ENCODE measurements at regions not wholly inside any gene's neighbourhood (a gene's known extent, or its start where the extent isn't known, plus 50 kb on each side); places are given as distances from the start of the nearest gene placed in this dataset.

DNA sequence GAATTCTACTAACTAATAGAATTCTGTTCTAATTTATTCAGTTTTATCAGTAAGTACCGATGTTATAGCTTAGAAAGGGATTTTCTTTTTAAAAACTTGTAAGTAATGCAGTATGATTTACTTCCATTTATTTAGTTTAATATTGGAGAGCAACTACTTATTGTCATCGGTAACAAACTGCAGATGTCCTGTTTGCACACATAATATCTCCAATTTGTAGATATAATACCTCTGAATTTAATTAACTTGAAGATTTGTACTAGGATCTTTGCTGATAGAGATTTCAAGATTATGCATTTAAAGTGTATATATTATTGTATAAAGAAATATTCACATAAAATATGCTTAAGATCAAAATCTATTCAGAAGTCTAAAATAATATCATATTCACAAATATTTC is 356.7 kb downstream of the PCDH17 start:
- ATAC-seq, result no peak
- no peak for TF ChIP-seq BACH2 (CRISPR knock-in tag; IDR thresholded peaks at IDR 0.05; ENCODE audit: borderline replicate concordance)
- TF ChIP-seq ISL1 (CRISPR knock-in tag; IDR thresholded peaks at IDR 0.05), result peak; percentile 66
- TF ChIP-seq TCF4 (CRISPR knock-in tag; IDR thresholded peaks at IDR 0.05; ENCODE audit: borderline replicate concordance), result peak; percentile 59

DNA sequence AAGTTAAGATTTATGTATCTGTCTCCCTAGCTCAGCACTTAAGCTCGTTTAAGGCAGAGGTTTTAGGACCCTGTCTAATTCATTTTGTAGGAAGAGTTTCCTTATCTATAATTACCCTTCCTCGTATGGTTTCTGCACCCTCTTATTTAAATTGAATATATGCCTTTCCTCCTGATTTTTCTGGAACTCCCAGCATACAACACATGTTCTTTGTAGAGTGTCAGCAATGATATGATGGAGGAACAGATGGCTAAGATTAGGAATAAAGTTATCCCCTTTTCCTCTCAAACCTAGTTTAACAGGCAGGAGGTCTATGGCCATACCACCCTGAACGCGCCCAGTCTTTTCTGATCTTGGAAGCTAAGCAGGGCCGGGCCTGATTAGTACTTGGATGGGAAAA is 359.5 kb downstream of the PCDH17 start:
- TF ChIP-seq CSDC2 (CRISPR knock-in tag; IDR thresholded peaks at IDR 0.05), result no peak
- no peak for TF ChIP-seq ZNF8 (CRISPR knock-in tag; IDR thresholded peaks at IDR 0.05)
- TF ChIP-seq TCF4 (CRISPR knock-in tag; IDR thresholded peaks at IDR 0.05; ENCODE audit: borderline replicate concordance), result no peak
- TF ChIP-seq RARB (CRISPR knock-in tag; IDR thresholded peaks at IDR 0.05), result no peak
- ATAC-seq, result no peak

DNA sequence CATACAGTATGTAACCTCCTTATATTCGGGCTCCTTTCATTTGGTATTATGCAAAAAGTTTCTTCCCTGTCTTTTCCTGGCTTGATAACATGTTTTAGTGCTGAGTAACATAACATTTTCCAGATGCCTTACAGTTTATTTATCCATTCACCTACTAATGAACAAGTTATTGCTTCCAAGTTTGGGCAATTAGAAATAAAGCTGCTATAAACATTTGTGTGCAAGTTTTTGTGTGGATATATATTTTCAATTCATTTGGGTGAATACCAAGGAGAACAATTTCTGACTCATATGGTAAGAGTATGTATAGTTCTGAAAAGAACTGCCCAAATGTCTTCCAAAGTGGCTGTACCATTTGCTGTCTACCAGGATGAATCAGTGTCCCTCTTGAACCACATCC is 360.9 kb downstream of the PCDH17 start:
- no peak for ATAC-seq
- TF ChIP-seq ZNF70 (CRISPR knock-in tag; IDR thresholded peaks at IDR 0.05), result 0 out of 2 replicates have a peak, but pooled peaks have one; percentile 39
- TF ChIP-seq, protein P1, sequence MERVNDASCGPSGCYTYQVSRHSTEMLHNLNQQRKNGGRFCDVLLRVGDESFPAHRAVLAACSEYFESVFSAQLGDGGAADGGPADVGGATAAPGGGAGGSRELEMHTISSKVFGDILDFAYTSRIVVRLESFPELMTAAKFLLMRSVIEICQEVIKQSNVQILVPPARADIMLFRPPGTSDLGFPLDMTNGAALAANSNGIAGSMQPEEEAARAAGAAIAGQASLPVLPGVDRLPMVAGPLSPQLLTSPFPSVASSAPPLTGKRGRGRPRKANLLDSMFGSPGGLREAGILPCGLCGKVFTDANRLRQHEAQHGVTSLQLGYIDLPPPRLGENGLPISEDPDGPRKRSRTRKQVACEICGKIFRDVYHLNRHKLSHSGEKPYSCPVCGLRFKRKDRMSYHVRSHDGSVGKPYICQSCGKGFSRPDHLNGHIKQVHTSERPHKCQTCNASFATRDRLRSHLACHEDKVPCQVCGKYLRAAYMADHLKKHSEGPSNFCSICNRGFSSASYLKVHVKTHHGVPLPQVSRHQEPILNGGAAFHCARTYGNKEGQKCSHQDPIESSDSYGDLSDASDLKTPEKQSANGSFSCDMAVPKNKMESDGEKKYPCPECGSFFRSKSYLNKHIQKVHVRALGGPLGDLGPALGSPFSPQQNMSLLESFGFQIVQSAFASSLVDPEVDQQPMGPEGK (CRISPR knock-in tag; IDR thresholded peaks at IDR 0.05; ENCODE audit: borderline replicate concordance), result no peak

DNA sequence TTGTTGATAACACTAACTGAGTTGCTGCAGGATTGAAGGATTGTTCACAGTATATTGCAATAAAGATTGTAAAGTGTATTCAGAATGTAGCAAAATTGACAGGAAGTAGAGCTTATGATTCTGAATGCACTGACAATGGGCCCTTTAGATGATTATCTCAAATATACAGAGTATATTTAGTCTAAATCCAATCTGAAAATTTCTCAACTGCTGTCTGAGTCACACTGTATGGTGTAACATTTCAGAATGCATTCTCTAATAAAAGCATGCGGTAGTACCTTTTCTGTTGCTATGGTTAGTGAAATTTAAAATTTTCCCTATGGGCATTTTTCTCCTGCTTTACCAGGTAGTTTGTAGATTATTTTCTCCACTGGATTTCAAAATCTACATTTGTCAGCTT is 365.2 kb downstream of the PCDH17 start:
- TF ChIP-seq, protein P2, sequence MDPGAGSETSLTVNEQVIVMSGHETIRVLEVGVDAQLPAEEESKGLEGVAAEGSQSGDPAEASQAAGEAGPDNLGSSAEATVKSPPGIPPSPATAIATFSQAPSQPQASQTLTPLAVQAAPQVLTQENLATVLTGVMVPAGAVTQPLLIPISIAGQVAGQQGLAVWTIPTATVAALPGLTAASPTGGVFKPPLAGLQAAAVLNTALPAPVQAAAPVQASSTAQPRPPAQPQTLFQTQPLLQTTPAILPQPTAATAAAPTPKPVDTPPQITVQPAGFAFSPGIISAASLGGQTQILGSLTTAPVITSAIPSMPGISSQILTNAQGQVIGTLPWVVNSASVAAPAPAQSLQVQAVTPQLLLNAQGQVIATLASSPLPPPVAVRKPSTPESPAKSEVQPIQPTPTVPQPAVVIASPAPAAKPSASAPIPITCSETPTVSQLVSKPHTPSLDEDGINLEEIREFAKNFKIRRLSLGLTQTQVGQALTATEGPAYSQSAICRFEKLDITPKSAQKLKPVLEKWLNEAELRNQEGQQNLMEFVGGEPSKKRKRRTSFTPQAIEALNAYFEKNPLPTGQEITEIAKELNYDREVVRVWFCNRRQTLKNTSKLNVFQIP (CRISPR knock-in tag; IDR thresholded peaks at IDR 0.05; ENCODE audit: borderline replicate concordance, low read depth), result no peak
- TF ChIP-seq, protein P1 (CRISPR knock-in tag; IDR thresholded peaks at IDR 0.05; ENCODE audit: borderline replicate concordance), result no peak
- TF ChIP-seq ZNF8 (CRISPR knock-in tag; IDR thresholded peaks at IDR 0.05) (no peak), ISL1 (CRISPR knock-in tag; IDR thresholded peaks at IDR 0.05) (peak; percentile 41)
- ATAC-seq, result peak; percentile 61

DNA sequence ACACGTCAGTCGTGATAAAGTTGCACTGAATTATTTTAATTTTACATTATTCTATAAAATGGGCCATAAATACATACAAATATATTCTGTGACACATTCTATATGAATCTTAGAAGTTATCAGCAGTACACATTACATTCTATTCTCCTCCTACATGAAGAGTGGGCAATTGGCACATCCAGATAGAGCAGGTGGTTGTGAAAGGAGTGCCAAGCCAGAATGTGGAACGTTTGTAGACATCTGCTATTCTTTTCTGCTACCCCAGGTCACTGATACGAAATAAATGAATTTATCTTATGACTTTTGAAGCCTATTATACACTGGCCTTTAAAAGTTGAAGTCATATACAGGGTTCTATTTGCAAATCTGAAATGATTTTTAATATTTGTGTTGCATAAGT is 373.2 kb downstream of the PCDH17 start:
- ATAC-seq, result no peak
- TF ChIP-seq RARB (CRISPR knock-in tag; IDR thresholded peaks at IDR 0.05), result no peak
- TF ChIP-seq, protein P1 (CRISPR knock-in tag; IDR thresholded peaks at IDR 0.05; ENCODE audit: borderline replicate concordance), result no peak
- TF ChIP-seq TCF4 (CRISPR knock-in tag; IDR thresholded peaks at IDR 0.05; ENCODE audit: borderline replicate concordance), result no peak
- no peak for TF ChIP-seq ESRRG (CRISPR knock-in tag; IDR thresholded peaks at IDR 0.05)
- TF ChIP-seq ZNF8 (CRISPR knock-in tag; IDR thresholded peaks at IDR 0.05), result no peak
- TF ChIP-seq ZC3H10 (CRISPR knock-in tag; IDR thresholded peaks at IDR 0.05), result no peak
- no peak for TF ChIP-seq OSR1 (CRISPR knock-in tag; IDR thresholded peaks at IDR 0.05)
- no peak for TF ChIP-seq PPARA (CRISPR knock-in tag; IDR thresholded peaks at IDR 0.05; ENCODE audit: borderline replicate concordance)
- no peak for TF ChIP-seq ISL1 (CRISPR knock-in tag; IDR thresholded peaks at IDR 0.05)
- TF ChIP-seq, protein P3, sequence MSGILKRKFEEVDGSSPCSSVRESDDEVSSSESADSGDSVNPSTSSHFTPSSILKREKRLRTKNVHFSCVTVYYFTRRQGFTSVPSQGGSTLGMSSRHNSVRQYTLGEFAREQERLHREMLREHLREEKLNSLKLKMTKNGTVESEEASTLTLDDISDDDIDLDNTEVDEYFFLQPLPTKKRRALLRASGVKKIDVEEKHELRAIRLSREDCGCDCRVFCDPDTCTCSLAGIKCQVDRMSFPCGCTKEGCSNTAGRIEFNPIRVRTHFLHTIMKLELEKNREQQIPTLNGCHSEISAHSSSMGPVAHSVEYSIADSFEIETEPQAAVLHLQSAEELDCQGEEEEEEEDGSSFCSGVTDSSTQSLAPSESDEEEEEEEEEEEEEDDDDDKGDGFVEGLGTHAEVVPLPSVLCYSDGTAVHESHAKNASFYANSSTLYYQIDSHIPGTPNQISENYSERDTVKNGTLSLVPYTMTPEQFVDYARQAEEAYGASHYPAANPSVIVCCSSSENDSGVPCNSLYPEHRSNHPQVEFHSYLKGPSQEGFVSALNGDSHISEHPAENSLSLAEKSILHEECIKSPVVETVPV (CRISPR knock-in tag; IDR thresholded peaks at IDR 0.05), result no peak
- TF ChIP-seq CSDC2 (CRISPR knock-in tag; IDR thresholded peaks at IDR 0.05), result no peak
- TF ChIP-seq, protein P4, sequence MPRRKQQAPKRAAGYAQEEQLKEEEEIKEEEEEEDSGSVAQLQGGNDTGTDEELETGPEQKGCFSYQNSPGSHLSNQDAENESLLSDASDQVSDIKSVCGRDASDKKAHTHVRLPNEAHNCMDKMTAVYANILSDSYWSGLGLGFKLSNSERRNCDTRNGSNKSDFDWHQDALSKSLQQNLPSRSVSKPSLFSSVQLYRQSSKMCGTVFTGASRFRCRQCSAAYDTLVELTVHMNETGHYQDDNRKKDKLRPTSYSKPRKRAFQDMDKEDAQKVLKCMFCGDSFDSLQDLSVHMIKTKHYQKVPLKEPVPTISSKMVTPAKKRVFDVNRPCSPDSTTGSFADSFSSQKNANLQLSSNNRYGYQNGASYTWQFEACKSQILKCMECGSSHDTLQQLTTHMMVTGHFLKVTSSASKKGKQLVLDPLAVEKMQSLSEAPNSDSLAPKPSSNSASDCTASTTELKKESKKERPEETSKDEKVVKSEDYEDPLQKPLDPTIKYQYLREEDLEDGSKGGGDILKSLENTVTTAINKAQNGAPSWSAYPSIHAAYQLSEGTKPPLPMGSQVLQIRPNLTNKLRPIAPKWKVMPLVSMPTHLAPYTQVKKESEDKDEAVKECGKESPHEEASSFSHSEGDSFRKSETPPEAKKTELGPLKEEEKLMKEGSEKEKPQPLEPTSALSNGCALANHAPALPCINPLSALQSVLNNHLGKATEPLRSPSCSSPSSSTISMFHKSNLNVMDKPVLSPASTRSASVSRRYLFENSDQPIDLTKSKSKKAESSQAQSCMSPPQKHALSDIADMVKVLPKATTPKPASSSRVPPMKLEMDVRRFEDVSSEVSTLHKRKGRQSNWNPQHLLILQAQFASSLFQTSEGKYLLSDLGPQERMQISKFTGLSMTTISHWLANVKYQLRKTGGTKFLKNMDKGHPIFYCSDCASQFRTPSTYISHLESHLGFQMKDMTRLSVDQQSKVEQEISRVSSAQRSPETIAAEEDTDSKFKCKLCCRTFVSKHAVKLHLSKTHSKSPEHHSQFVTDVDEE (CRISPR knock-in tag; IDR thresholded peaks at IDR 0.05), result no peak
- TF ChIP-seq BACH2 (CRISPR knock-in tag; IDR thresholded peaks at IDR 0.05; ENCODE audit: borderline replicate concordance), result no peak

Measured in SK-N-SH treated with all-trans-retinoic acid at 6 μM for 48 hours (cell line).